Naive B cell (primary cell): ENCODE measurements at regions not wholly inside any gene's neighbourhood (a gene's known extent, or its start where the extent isn't known, plus 50 kb on each side); places are given as distances from the start of the nearest gene placed in this dataset.

ENCODE experiments used
- ATAC-seq, 2 donors: fragments of 150-1000 bp; cut with Tn5 transposase; 2 replicates each; pipeline ENCODE4 v1.10.0; 2021; ENCODE audit warnings: low read depth in 2 of 2, mild to moderate bottlenecking in 2 of 2, moderate library complexity in 2 of 2
- DNase-seq: peaks from one replicate; pipeline ENCODE4 v3.0.0; 2022
- H3K27ac Mint-ChIP-seq, 6 donors: one replicate each; pipeline ENCODE4 v1.8.0; 2020 to 2022; ENCODE audit warnings: mild to moderate bottlenecking in 6 of 6, mixed read lengths in 6 of 6, moderate library complexity in 5 of 6, inconsistent platforms in 2 of 6
- H3K27me3 Mint-ChIP-seq, 3 donors: one replicate each; pipeline ENCODE4 v1.8.0; 2021 to 2022; ENCODE audit warnings: mixed read lengths in 3 of 3, mild to moderate bottlenecking in 1 of 3
- H3K36me3 Mint-ChIP-seq, 2 donors: one replicate each; pipeline ENCODE4 v1.8.0; 2020 to 2022; ENCODE audit warnings: mixed read lengths in 2 of 2, inconsistent platforms in 1 of 2, mild to moderate bottlenecking in 1 of 2
- H3K4me1 Mint-ChIP-seq, 3 donors: one replicate each; pipeline ENCODE4 v1.8.0; 2020 to 2022; ENCODE audit warnings: mixed read lengths in 3 of 3, inconsistent platforms in 1 of 3, mild to moderate bottlenecking in 1 of 3, moderate library complexity in 1 of 3
- H3K4me3 Mint-ChIP-seq, 8 donors: one replicate each; pipeline ENCODE4 v1.8.0; 2020 to 2022; ENCODE audit warnings: mild to moderate bottlenecking in 8 of 8, mixed read lengths in 8 of 8, moderate library complexity in 8 of 8, inconsistent platforms in 2 of 8
- H3K9me3 Mint-ChIP-seq, 7 donors: one replicate each; pipeline ENCODE4 v1.8.0; 2020 to 2022; ENCODE audit warnings: mixed read lengths in 7 of 7, mild to moderate bottlenecking in 5 of 7, inconsistent platforms in 2 of 7, moderate library complexity in 1 of 7

DNA sequence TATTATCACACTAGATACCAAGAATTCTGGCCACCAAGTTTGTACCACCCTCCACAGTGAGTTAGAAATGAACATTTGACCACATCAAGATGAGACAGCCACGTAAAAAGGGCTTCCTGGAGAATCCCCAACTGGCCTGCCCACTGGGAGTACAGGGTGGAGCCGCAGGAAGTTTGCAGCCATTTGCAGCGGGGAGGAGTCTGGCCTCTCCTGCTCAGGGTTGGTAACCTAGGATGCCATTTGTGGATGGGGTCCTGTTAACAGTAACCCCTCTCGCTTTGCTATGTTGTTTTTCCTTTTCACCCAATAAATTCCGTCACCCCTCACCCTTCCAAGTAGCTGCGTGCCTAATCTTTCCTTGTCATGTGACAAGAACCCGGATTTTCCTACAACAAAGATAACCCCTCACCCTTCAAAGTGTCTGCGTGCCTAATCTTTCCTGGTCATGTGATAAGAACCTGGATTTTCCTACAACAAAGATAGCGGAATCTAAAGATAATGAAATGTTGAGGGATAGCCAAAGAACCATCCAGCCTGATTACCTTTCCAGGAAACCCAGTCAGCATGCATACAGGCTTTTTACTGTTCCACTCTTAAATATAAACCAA, 245.4 kb downstream of the NAF1 start:
- peaks cover 0 to 14% (median 6%) of the 10 kb centered on the region in 7 donors for H3K9me3 Mint-ChIP-seq
- no peaks in the 10 kb centered on the region for H3K4me1 Mint-ChIP-seq
- no peaks in the 10 kb centered on the region for H3K36me3 Mint-ChIP-seq
- DNase-seq = no peak
- H3K27ac Mint-ChIP-seq = no peak overlapping the region
- no peak overlapping the region for H3K4me3 Mint-ChIP-seq
- peaks cover 0 to 5% (median 0%) of the 10 kb centered on the region in 3 donors for H3K27me3 Mint-ChIP-seq
- no peak for ATAC-seq

- ATAC-seq (no peak), DNase-seq (no peak)
- Mint-ChIP-seq H3K4me3 (no peak overlapping the region), H3K9me3 (peaks cover under 1 to 21% (median 6%) of the 10 kb centered on the region in 7 donors), H3K27ac (no peak overlapping the region), H3K36me3 (no peaks in the 10 kb centered on the region), H3K27me3 (peaks cover 0 to 3% (median 0%) of the 10 kb centered on the region in 3 donors), H3K4me1 (no peaks in the 10 kb centered on the region)
These were observed 246.0 kb downstream of the NAF1 start for GRCh38 chr4:162920649-162921048.

DNA sequence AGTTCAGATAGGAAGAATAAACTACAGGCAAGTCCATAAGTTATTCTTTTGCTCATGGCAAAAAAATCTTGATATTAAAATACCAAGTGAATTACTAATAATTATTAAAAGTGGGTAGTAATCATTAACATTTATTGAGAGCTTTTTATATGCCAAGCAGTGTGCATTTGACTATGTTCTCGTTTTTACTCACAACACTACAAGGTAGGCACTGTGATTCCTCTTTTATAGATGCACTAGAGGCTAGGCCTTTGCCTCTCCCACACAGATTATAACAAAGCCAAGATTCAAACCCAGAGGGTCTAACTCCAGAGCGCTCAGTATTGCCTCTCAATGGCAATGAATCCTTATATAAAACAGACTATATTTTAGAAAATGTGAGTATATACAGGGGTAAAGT, 254.2 kb downstream of the NAF1 start:
- Mint-ChIP-seq H3K36me3 (no peaks in the 10 kb centered on the region), H3K4me1 (no peaks in the 10 kb centered on the region), H3K27ac (no peak overlapping the region), H3K27me3 (no peaks in the 10 kb centered on the region), H3K9me3 (peaks cover 3 to 27% (median 7%) of the 10 kb centered on the region in 7 donors), H3K4me3 (no peak overlapping the region)
- ATAC-seq (no peak), DNase-seq (no peak)

DNA sequence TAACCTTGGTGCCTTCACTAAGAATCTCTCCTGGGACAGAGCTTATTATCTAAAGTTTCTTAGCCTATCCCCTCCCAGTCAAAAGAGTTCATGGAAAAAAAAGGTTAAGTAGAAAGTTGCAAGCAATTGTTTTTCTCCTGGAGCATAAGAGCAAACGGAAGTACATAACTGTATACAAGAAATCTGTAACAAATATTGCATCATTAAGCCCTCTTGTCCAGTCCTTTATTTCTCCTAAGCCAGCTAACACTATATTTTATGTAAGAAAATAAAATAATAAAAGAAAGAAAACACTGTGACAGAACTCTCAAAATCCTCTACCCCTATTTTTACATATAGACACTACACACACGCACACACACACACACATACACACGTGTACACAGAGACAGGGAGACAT, 255.3 kb downstream of the NAF1 start:
- ATAC-seq (no peak), DNase-seq (no peak)
- H3K27ac Mint-ChIP-seq = no peak overlapping the region
- H3K27me3 Mint-ChIP-seq = no peaks in the 10 kb centered on the region
- H3K9me3 Mint-ChIP-seq = peaks cover 1 to 26% (median 8%) of the 10 kb centered on the region in 7 donors
- no peak overlapping the region for H3K4me3 Mint-ChIP-seq
- H3K4me1 Mint-ChIP-seq = no peaks in the 10 kb centered on the region
- no peaks in the 10 kb centered on the region for H3K36me3 Mint-ChIP-seq

DNA sequence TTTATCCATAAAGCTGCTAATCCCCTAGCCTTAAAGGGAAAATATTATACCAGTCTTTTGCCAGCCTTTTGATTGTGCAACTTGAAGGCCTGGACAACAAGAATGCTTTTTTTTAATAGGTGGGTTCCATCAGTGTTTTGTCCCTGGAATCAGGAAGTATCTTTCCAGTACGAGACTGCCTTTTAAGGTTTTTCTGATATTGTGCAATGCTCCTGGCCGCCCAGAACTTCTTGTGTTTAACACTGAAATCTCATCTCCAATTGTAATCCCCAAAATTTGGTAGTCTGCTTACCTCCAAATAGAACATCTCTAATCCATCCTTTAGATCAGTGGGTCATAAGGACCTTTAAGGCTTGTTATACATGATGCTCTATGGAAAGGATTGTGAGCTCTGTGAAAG, 256.7 kb downstream of the NAF1 start:
- ATAC-seq = no peak
- H3K36me3 Mint-ChIP-seq = no peaks in the 10 kb centered on the region
- no peaks in the 10 kb centered on the region for H3K4me1 Mint-ChIP-seq
- H3K9me3 Mint-ChIP-seq = peaks cover 0 to 21% (median 10%) of the 10 kb centered on the region in 7 donors
- H3K4me3 Mint-ChIP-seq = no peak overlapping the region
- H3K27ac Mint-ChIP-seq = no peak overlapping the region
- no peaks in the 10 kb centered on the region for H3K27me3 Mint-ChIP-seq
- DNase-seq = no peak

- H3K4me3 Mint-ChIP-seq = no peak overlapping the region
- peaks cover 0 to 9% (median 0%) of the 10 kb centered on the region in 3 donors for H3K4me1 Mint-ChIP-seq
These were observed 272.3 kb downstream of the NAF1 start for GRCh38 chr4:162894387-162894786.

DNA sequence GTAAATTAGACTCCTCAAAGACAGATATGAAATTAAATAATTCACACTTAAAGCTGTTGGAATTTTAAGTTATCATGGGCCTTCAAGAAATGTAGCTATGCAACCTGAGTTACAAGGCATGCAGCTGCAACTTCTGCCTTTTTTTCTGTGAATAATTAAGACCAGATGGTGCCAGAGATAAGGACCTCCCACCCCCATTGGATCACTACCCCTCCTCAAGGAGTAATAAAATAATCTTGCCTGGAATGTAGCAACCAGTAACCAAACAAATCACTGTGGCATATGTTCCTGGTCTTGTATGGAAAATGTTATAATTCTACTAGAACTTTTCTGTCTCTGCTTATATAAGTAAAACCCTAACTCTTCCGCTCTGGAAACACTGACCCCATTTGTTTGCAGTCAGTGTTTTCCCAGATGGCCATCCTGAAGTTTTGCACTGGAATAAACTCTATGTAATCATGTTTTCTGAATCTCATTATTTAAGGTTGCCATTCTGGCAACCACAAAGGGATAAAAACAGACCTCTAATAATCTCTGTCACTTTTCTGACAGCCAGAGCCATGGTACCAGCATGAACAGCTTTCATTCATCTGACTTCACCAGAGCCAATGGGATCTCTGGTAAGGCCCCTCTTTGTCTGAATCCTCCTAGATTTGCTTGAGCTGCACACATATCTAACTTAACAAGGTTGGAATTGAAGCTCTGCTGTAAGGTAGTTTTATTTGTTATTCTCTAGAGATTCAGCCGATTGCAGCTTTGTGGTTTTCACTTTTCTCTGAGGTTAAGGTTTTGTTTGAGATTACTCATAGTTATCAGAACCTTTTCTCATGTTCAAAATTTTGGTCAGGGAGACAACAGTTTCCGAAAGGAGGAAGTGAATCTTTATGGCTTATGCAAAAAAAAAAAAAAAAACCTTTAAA, 274.6 kb downstream of the NAF1 start:
- Mint-ChIP-seq H3K9me3 (peaks cover 0 to 3% (median 2%) of the 10 kb centered on the region in 7 donors), H3K4me3 (no peak overlapping the region), H3K27ac (peak overlapping the region in 1 of 6 donors; percentile 77), H3K27me3 (no peaks in the 10 kb centered on the region), H3K4me1 (peaks cover 0 to 9% (median 0%) of the 10 kb centered on the region in 3 donors), H3K36me3 (no peaks in the 10 kb centered on the region)
- DNase-seq = no peak
- peak in 1 of 2 donors; percentile 42 for ATAC-seq

More at GRCh38 chr4:162894387-162894786, 272.3 kb downstream of the NAF1 start:
- Mint-ChIP-seq H3K36me3 (no peaks in the 10 kb centered on the region), H3K27me3 (no peaks in the 10 kb centered on the region), H3K9me3 (peaks cover 0 to 4% (median 0%) of the 10 kb centered on the region in 7 donors), H3K27ac (no peak overlapping the region)
- ATAC-seq (no peak), DNase-seq (no peak)

DNA sequence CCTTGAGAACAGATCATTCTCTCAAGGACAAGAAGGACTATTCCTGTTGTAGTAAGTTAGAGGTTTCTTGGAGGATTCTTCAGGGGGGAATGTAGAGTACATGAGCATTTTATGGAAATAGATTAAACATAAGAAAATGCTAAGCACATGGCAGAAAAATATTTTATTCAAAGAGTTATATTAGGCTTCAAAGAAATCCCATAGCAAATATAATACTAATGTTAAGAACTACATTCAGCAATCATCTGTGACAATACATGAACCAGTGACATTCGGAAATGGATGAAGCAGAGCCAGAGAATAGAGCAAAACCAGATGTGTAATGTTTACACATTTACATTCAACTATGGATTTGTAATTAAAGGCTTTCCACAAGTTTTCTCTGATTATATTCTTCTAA, 288.6 kb downstream of the NAF1 start:
- Mint-ChIP-seq H3K9me3 (peaks cover 0 to 16% (median 2%) of the 10 kb centered on the region in 7 donors), H3K27ac (no peak overlapping the region), H3K4me3 (no peak overlapping the region), H3K27me3 (peaks cover 0 to 6% (median 0%) of the 10 kb centered on the region in 3 donors), H3K4me1 (no peaks in the 10 kb centered on the region), H3K36me3 (no peaks in the 10 kb centered on the region)
- ATAC-seq = no peak
- no peak for DNase-seq

DNA sequence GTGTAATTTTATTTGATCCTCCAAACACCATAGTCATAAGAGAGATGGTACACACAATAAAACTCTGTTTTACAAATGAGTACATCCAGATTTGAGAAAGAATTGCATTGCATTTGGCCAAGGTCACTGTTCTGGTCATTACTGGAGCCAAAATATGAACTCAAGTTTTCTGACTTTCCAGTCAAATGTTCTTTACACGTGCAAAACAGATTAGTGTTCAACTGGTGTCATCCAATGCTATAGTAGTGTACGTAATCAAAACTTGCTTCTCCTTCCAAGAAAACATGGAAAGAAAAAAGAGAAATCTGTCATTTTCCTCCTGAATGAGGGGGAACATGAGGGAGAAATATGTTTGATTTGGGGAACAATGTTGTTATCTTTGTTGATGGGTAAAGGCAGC, 291.9 kb downstream of the NAF1 start:
- DNase-seq (no peak), ATAC-seq (no peak)
- Mint-ChIP-seq H3K4me1 (no peaks in the 10 kb centered on the region), H3K4me3 (no peak overlapping the region), H3K9me3 (peaks cover 0 to 16% (median 2%) of the 10 kb centered on the region in 7 donors), H3K27me3 (no peaks in the 10 kb centered on the region), H3K27ac (no peak overlapping the region), H3K36me3 (no peaks in the 10 kb centered on the region)

- H3K36me3 Mint-ChIP-seq = no peaks in the 10 kb centered on the region
- no peak for ATAC-seq
- peaks cover 0 to 11% (median 3%) of the 10 kb centered on the region in 7 donors for H3K9me3 Mint-ChIP-seq
- H3K27ac Mint-ChIP-seq = no peak overlapping the region
- no peak overlapping the region for H3K4me3 Mint-ChIP-seq
- no peaks in the 10 kb centered on the region for H3K27me3 Mint-ChIP-seq
- H3K4me1 Mint-ChIP-seq = no peaks in the 10 kb centered on the region
- DNase-seq = no peak
These were observed 294.7 kb downstream of the NAF1 start for GRCh38 chr4:162871990-162872389.

- H3K4me1 Mint-ChIP-seq = no peaks in the 10 kb centered on the region
- H3K27me3 Mint-ChIP-seq = no peaks in the 10 kb centered on the region
- ATAC-seq = no peak
- H3K36me3 Mint-ChIP-seq = no peaks in the 10 kb centered on the region
- no peak for DNase-seq
- H3K4me3 Mint-ChIP-seq = no peak overlapping the region
- H3K9me3 Mint-ChIP-seq = peaks cover 0 to 17% (median 3%) of the 10 kb centered on the region in 7 donors
- no peak overlapping the region for H3K27ac Mint-ChIP-seq
These were observed 297.5 kb downstream of the NAF1 start for GRCh38 chr4:162869157-162869556.

DNA sequence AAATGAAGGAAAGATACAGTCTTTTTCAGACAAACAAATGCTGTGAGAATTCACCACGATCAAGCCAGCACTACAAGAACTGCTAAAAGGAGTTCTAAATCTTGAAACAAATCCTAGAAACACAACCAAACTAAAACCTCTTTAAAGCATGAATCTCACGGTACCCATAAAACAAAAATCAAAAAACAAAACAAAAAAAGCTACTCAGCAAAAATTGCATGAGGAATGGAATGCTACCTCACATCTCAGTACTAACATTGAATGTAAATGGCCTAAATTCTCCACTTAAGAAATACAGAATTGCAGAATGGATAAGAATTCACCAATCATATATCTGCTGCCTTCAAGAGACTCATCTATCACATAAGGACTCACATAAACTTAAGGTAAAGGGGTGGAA, 300.1 kb downstream of the NAF1 start:
- H3K9me3 Mint-ChIP-seq = peaks cover 0 to 12% (median 3%) of the 10 kb centered on the region in 7 donors
- DNase-seq (no peak), ATAC-seq (no peak)
- no peaks in the 10 kb centered on the region for H3K4me1 Mint-ChIP-seq
- no peaks in the 10 kb centered on the region for H3K36me3 Mint-ChIP-seq
- H3K27ac Mint-ChIP-seq = no peak overlapping the region
- H3K27me3 Mint-ChIP-seq = no peaks in the 10 kb centered on the region
- H3K4me3 Mint-ChIP-seq = no peak overlapping the region

- no peak for ATAC-seq
- no peaks in the 10 kb centered on the region for H3K4me1 Mint-ChIP-seq
- no peak overlapping the region for H3K27ac Mint-ChIP-seq
- H3K27me3 Mint-ChIP-seq = no peaks in the 10 kb centered on the region
- H3K4me3 Mint-ChIP-seq = no peak overlapping the region
- H3K9me3 Mint-ChIP-seq = peaks cover 0 to 12% (median 3%) of the 10 kb centered on the region in 7 donors
- no peaks in the 10 kb centered on the region for H3K36me3 Mint-ChIP-seq
- DNase-seq = no peak
These were observed 301.6 kb downstream of the NAF1 start for GRCh38 chr4:162865102-162865501.

DNA sequence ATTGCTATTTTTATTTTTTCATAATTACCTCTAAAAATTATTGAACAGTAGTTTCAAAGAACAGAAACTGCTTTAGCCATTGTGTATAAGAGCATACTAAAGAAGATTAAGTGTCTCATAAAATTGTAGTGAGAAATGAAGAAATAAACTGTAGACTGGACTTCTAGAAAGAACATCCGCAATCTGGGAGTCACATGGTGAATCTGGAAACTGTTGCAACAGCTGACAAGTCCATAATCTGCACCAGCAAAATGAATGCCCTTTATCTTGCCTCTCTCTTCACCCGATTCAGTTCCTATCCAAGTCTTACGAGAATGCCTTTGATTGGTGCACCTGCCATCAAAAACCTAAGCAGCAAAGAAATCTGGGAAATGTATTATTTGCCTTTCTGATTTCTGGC, 312.9 kb downstream of the NAF1 start:
- H3K27me3 Mint-ChIP-seq = no peaks in the 10 kb centered on the region
- no peak for DNase-seq
- no peak for ATAC-seq
- no peaks in the 10 kb centered on the region for H3K4me1 Mint-ChIP-seq
- H3K4me3 Mint-ChIP-seq = no peak overlapping the region
- no peaks in the 10 kb centered on the region for H3K36me3 Mint-ChIP-seq
- H3K9me3 Mint-ChIP-seq = no peaks in the 10 kb centered on the region
- no peak overlapping the region for H3K27ac Mint-ChIP-seq
